ENCODE measurements at regions not wholly inside any gene's neighbourhood (a gene's known extent, or its start where the extent isn't known, plus 50 kb on each side); places are given as distances from the start of the nearest gene placed in this dataset.

GRCh38 chr10:111335826-111336225 lies 259.0 kb downstream of the ADRA2A start:
- TF ChIP-seq CTCF (conservative IDR thresholded peaks at IDR 0.05; ENCODE audit: low read length) = no peak
- TF ChIP-seq EZH2phosphoT487 (IDR thresholded peaks at IDR 0.05; ENCODE audit: borderline replicate concordance) = no peak

Measured in Loucy (cell line).